CD4-positive, alpha-beta memory T cell (primary cell): ENCODE measurements at regions not wholly inside any gene's neighbourhood (a gene's known extent, or its start where the extent isn't known, plus 50 kb on each side); places are given as distances from the start of the nearest gene placed in this dataset.

Source experiments
- CTCF ChIA-PET: fragments of 350-600 bp; sonication (Branson Sonifier 250); formaldehyde crosslinking; loops from one replicate; lab custom pipeline; 2021; ENCODE audit warnings: inconsistent platforms; ENCODE audit not compliant: partially characterized antibody; lab: Charles Lee
- POLR2A ChIA-PET: fragments of 350-600 bp; sonication (Branson Sonifier 250); formaldehyde crosslinking; loops from one replicate; lab custom pipeline; 2021; ENCODE audit not compliant: partially characterized antibody; lab: Charles Lee
- DNase-seq, 5 donors: peaks; one replicate each; pipeline versions ENCODE4 v3.0.0 to v3.0.0-alpha.2; 2020 to 2022; ENCODE audit warnings: mixed read lengths in 1 of 5
- H3K27ac ChIP-seq: one replicate; pipeline ENCODE4 v1.7.0; 2013; ENCODE audit warnings: low read depth, low read length
- H3K27me3 ChIP-seq: 2 replicates; pipeline ENCODE4 v1.7.0; 2013; ENCODE audit warnings: mild to moderate bottlenecking, low read length, moderate library complexity; ENCODE audit not compliant: insufficient read depth
- H3K36me3 ChIP-seq: 2 replicates; pipeline ENCODE4 v1.7.0; 2013; ENCODE audit warnings: mild to moderate bottlenecking, low read length, moderate library complexity; ENCODE audit not compliant: insufficient read depth
- H3K4me1 ChIP-seq: 2 replicates; pipeline ENCODE4 v1.7.0; 2013; ENCODE audit warnings: mild to moderate bottlenecking, low read length, moderate library complexity; ENCODE audit not compliant: insufficient read depth
- H3K4me3 ChIP-seq, 2 donors: one replicate each; pipeline ENCODE4 v1.7.0; 2013; ENCODE audit warnings: low read length in 2 of 2, mild to moderate bottlenecking in 1 of 2
- H3K9me3 ChIP-seq, 2 donors: one replicate each; pipeline ENCODE4 v1.7.0; 2013; ENCODE audit warnings: low read length in 2 of 2, control low read depth in 1 of 2; ENCODE audit not compliant: control insufficient read depth in 1 of 2
- H3K27ac Mint-ChIP-seq, 7 donors: one replicate each; pipeline ENCODE4 v1.8.0; 2020 to 2021; ENCODE audit warnings: mixed read lengths in 7 of 7, mild to moderate bottlenecking in 6 of 7, inconsistent platforms in 3 of 7, moderate library complexity in 3 of 7
- H3K27me3 Mint-ChIP-seq, 2 donors: one replicate each; pipeline ENCODE4 v1.8.0; 2020 to 2021; ENCODE audit warnings: mixed read lengths in 2 of 2
- H3K36me3 Mint-ChIP-seq, 2 donors: one replicate each; pipeline ENCODE4 v1.8.0; 2020 to 2021; ENCODE audit warnings: mixed read lengths in 2 of 2, inconsistent platforms in 1 of 2, mild to moderate bottlenecking in 1 of 2
- H3K4me1 Mint-ChIP-seq, 4 donors: one replicate each; pipeline ENCODE4 v1.8.0; 2020 to 2021; ENCODE audit warnings: mixed read lengths in 4 of 4, mild to moderate bottlenecking in 1 of 4
- H3K4me3 Mint-ChIP-seq, 8 donors: one replicate each; pipeline ENCODE4 v1.8.0; 2020 to 2021; ENCODE audit warnings: mixed read lengths in 8 of 8, mild to moderate bottlenecking in 7 of 8, moderate library complexity in 6 of 8, inconsistent platforms in 3 of 8
- H3K9me3 Mint-ChIP-seq, 8 donors: one replicate each; pipeline ENCODE4 v1.8.0; 2020 to 2021; ENCODE audit warnings: mixed read lengths in 8 of 8, mild to moderate bottlenecking in 5 of 8, inconsistent platforms in 3 of 8, moderate library complexity in 1 of 8
- intact Hi-C: fragments of 100-400 bp; cut with micrococcal nuclease; formaldehyde crosslinking; loops from one replicate; pipeline ENCODE4 v1.15.1; 2023

DNA sequence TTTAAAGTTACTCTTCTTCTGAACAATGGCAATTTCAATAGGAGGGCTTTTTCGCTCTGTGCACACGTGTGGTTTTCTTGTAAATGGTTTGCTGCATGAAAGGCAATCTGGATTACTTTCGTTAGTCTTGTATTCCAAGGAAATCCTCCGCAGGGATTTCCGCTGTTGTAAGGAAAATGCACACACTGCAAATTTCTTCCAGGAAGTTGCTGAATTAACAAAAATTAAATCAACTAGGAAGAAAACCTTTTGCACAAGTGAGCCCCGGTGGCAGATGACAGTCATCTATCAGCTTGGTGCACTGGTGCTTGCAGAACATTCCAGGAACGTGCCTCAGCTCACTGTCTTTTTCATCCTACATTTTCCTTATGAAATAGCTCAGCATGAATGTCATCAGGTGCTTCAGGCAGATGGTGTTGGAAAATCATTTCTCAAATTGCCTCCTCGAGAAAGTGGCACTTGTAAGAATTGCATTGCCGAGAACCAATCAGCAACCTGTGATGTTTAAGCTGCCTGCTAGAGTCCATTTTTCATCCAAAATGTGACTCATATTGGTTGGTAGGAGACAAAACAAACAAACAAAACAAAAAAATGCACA lies 272.4 kb upstream of the VCX start:
- H3K27me3 Mint-ChIP-seq = no peaks in the 10 kb centered on the region
- H3K4me3 Mint-ChIP-seq = no peak overlapping the region
- H3K27me3 ChIP-seq = no peaks in the 10 kb centered on the region
- no peaks in the 10 kb centered on the region for H3K4me1 Mint-ChIP-seq
- H3K36me3 Mint-ChIP-seq = no peaks in the 10 kb centered on the region
- no peaks in the 10 kb centered on the region for H3K9me3 ChIP-seq
- H3K9me3 Mint-ChIP-seq = peaks cover 0 to 10% (median under 1%) of the 10 kb centered on the region in 8 donors
- no peak overlapping the region for H3K27ac Mint-ChIP-seq
- no peak overlapping the region for H3K4me3 ChIP-seq
- ChIA-PET POLR2A (no interaction called here), CTCF (no interaction called here)
- H3K27ac ChIP-seq = no peak overlapping the region
- intact Hi-C loops = no loop called here
- H3K4me1 ChIP-seq = no peaks in the 10 kb centered on the region
- no peaks in the 10 kb centered on the region for H3K36me3 ChIP-seq
- no peak for DNase-seq

DNA sequence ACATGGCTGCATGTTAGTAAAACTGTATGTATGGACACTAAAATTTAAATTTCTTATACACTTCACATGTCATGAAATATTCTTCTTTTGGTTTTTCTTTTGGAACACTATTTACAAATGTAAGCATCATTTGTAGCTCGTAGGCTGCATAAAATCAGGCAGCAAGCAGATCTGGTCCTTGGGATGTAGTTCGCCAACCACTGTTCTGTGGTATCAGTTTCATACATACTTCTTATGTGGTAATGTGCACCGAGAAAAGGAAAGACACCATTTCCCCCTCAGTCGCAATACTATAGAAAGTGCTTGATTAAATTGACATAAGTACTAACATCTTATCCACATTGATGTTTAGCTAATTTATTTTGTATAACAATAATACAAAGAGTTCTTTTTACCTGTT lies 274.4 kb upstream of the VCX start:
- Mint-ChIP-seq H3K27ac (no peak overlapping the region), H3K4me3 (no peak overlapping the region), H3K36me3 (no peaks in the 10 kb centered on the region), H3K27me3 (no peaks in the 10 kb centered on the region), H3K4me1 (no peaks in the 10 kb centered on the region), H3K9me3 (peaks cover 0 to 8% (median under 1%) of the 10 kb centered on the region in 8 donors)
- no peak for DNase-seq
- POLR2A ChIA-PET = no interaction called here
- Histone ChIP-seq H3K27me3 (no peaks in the 10 kb centered on the region), H3K27ac (no peak overlapping the region), H3K36me3 (no peaks in the 10 kb centered on the region), H3K9me3 (no peaks in the 10 kb centered on the region), H3K4me3 (no peak overlapping the region), H3K4me1 (no peaks in the 10 kb centered on the region)
- intact Hi-C loops = no loop called here
- CTCF ChIA-PET = no interaction called here

DNA sequence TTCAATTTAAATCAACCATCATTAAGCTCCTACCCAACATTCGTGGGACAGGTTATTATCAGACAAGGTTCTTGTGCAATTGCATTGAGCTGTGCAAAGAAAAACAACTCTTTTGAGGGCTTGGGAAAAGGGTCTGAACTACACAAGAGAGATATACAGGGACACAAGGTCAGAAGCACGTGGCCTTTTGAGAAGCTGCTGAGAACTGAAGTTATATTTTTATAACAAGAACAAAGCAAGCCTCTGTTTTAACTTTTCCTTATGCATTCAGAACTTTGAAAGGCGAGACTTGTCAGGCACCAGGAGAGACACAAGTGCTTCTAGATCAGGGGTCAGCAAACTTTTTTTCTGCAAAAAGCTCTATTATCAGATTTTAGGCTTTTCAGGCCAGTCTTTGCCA lies 274.8 kb upstream of the VCX start:
- Mint-ChIP-seq H3K4me1 (no peaks in the 10 kb centered on the region), H3K36me3 (no peaks in the 10 kb centered on the region), H3K4me3 (no peak overlapping the region), H3K27me3 (no peaks in the 10 kb centered on the region), H3K9me3 (peaks cover 0 to 8% (median under 1%) of the 10 kb centered on the region in 8 donors), H3K27ac (no peak overlapping the region)
- CTCF ChIA-PET = no interaction called here
- DNase-seq = no peak
- intact Hi-C loops = no loop called here
- no peaks in the 10 kb centered on the region for H3K9me3 ChIP-seq
- H3K27me3 ChIP-seq = no peaks in the 10 kb centered on the region
- no peaks in the 10 kb centered on the region for H3K4me1 ChIP-seq
- H3K27ac ChIP-seq = no peak overlapping the region
- H3K4me3 ChIP-seq = no peak overlapping the region
- no peaks in the 10 kb centered on the region for H3K36me3 ChIP-seq
- POLR2A ChIA-PET = no interaction called here

DNA sequence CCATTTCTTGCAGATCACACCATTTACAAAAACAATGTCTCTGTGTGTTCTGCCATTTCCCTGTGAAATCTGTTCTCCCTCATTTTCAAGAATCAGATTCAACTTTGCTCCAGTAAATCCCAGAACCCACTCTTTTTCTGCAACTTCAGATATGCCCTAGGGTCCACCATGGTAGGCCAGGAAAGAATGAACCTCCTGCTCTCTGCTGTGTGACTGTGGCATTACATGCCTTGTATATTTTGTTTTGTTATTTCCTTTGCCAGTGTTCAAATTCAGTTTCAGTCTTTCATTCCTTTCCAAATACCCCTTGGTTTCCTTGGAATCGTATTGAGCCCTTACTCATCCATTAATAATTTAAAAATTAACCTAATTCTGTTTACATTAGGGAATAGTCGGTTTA lies 290.2 kb upstream of the VCX start:
- Mint-ChIP-seq H3K4me3 (no peak overlapping the region), H3K27ac (no peak overlapping the region), H3K9me3 (peaks cover 0 to 17% (median 13%) of the 10 kb centered on the region in 8 donors), H3K27me3 (no peaks in the 10 kb centered on the region), H3K36me3 (no peaks in the 10 kb centered on the region), H3K4me1 (no peaks in the 10 kb centered on the region)
- Histone ChIP-seq H3K4me3 (no peak overlapping the region), H3K27me3 (no peaks in the 10 kb centered on the region), H3K27ac (no peak overlapping the region), H3K4me1 (no peaks in the 10 kb centered on the region), H3K36me3 (no peaks in the 10 kb centered on the region), H3K9me3 (no peaks in the 10 kb centered on the region)
- no peak for DNase-seq
- intact Hi-C loops = no loop called here
- ChIA-PET POLR2A (no interaction called here), CTCF (no interaction called here)

DNA sequence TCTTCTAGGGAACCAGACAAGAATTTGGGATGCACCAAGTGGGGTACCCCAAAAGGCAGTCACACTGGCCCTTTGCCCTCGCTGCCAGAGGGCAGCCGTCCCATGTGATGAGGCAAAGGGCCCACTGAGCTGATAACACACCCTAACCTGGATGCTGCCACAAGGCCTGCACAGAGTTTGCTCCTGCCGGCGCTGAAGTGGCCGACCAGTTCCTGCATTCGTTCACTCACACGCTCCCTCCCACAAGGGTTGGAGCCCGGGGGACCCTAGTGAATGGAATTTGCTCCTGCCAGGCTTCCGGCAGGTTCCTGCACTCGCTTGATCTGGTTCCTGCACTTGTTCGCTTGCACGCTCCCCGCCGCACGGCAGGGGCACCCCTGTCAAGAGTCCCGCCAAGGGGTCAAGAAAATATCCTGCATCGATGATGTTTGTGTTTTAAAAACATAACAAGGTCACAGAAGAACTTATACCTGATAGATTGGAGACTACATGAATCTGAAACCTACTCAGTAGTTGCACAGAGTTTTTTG lies 296.4 kb upstream of the VCX start:
- H3K4me1 Mint-ChIP-seq = no peaks in the 10 kb centered on the region
- H3K9me3 ChIP-seq = no peaks in the 10 kb centered on the region
- no peak overlapping the region for H3K4me3 ChIP-seq
- no peak overlapping the region for H3K4me3 Mint-ChIP-seq
- no peaks in the 10 kb centered on the region for H3K27me3 Mint-ChIP-seq
- ChIA-PET CTCF (no interaction called here), POLR2A (no interaction called here)
- intact Hi-C loops = no loop called here
- no peak overlapping the region for H3K27ac ChIP-seq
- no peaks in the 10 kb centered on the region for H3K27me3 ChIP-seq
- no peaks in the 10 kb centered on the region for H3K36me3 Mint-ChIP-seq
- H3K9me3 Mint-ChIP-seq = peaks cover 0 to 21% (median 5%) of the 10 kb centered on the region in 8 donors
- no peaks in the 10 kb centered on the region for H3K4me1 ChIP-seq
- no peak for DNase-seq
- H3K36me3 ChIP-seq = no peaks in the 10 kb centered on the region
- H3K27ac Mint-ChIP-seq = no peak overlapping the region

DNA sequence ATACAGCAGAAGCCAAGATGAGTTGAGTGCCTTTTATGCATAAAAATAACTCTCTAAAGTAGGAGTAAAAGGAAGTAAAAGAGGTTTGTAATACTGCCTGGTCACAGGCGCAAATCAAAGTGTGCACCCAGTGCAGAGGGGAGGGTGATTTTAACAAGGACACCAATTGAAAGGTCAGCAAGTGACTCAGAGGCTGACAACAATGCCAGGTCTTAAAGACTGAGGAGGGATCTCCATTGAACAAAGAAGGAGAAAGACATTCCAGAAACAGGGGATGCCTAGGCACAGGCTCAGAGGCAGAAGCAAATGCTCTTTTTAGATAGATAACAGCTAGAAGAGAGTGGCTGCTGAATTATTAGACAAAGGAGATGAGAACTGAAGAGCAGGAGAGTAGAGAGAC lies 297.4 kb upstream of the VCX start:
- no peak overlapping the region for H3K27ac ChIP-seq
- Mint-ChIP-seq H3K27ac (no peak overlapping the region), H3K9me3 (peaks cover 0 to 27% (median 8%) of the 10 kb centered on the region in 8 donors), H3K36me3 (no peaks in the 10 kb centered on the region), H3K27me3 (no peaks in the 10 kb centered on the region), H3K4me1 (no peaks in the 10 kb centered on the region), H3K4me3 (no peak overlapping the region)
- no peaks in the 10 kb centered on the region for H3K36me3 ChIP-seq
- no peaks in the 10 kb centered on the region for H3K27me3 ChIP-seq
- H3K4me3 ChIP-seq = no peak overlapping the region
- ChIA-PET CTCF (no interaction called here), POLR2A (no interaction called here)
- intact Hi-C loops = no loop called here
- no peaks in the 10 kb centered on the region for H3K9me3 ChIP-seq
- DNase-seq = no peak
- no peaks in the 10 kb centered on the region for H3K4me1 ChIP-seq

DNA sequence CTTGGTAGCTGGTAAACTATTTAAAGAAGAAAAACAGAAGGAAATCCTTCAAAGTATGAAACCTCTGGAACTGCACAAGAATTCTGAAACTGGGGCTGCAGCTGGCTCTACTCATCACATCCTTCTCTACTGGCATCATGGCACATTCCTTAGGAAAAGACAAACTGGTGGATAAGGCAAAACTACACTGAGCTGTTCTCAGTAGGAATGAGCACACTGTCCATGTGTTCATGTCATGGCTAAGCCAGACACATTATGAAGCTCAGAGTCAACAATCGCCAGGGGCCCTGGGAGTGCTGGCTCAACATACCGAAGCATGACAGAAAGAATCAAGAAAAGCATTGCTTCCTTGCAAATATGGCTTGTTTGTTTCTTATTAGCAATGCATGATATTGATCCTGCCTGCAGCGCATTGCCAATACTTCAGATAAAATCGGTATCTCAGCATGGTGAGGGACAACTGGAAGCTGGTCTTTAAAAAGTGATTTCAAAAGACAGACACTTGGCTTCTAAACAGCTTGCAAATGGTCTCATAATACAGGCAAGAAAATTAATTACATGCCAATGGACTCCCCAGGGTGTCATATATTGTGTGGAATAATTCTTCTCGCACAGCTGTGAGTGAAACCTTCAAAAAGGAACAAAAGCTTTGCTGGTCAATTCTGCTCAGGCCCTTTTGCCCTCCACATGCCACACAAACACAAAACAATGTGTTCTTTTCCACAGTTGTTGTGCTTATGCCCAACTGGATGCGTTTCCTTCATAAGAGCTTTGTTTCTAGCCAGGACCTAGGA lies 300.2 kb upstream of the VCX start:
- Mint-ChIP-seq H3K36me3 (no peaks in the 10 kb centered on the region), H3K4me3 (no peak overlapping the region), H3K27me3 (no peaks in the 10 kb centered on the region), H3K4me1 (no peaks in the 10 kb centered on the region), H3K9me3 (peaks cover 0 to 32% (median 9%) of the 10 kb centered on the region in 8 donors), H3K27ac (no peak overlapping the region)
- no peaks in the 10 kb centered on the region for H3K27me3 ChIP-seq
- ChIA-PET POLR2A (no interaction called here), CTCF (no interaction called here)
- no peaks in the 10 kb centered on the region for H3K9me3 ChIP-seq
- no peak overlapping the region for H3K27ac ChIP-seq
- no peak overlapping the region for H3K4me3 ChIP-seq
- intact Hi-C loops = no loop called here
- H3K36me3 ChIP-seq = no peaks in the 10 kb centered on the region
- no peaks in the 10 kb centered on the region for H3K4me1 ChIP-seq
- no peak for DNase-seq
